Transverse colon (tissue), 4 donors: ENCODE measurements at regions not wholly inside any gene's neighbourhood (a gene's known extent, or its start where the extent isn't known, plus 50 kb on each side); places are given as distances from the start of the nearest gene placed in this dataset.

Experiments used
- DNase-seq: peaks from one replicate; pipeline ENCODE4 v3.0.0-alpha.2; 2019
- H3K27ac ChIP-seq, 4 donors: fragments of 200-600 bp; sonication (generic); 2 replicates each; pipeline ENCODE4 v1.5.1; 2016 to 2018; ENCODE audit warnings: inconsistent platforms in 4 of 4
- H3K27me3 ChIP-seq: fragments of 200-600 bp; sonication (generic); 2 replicates; pipeline ENCODE4 v1.5.1; 2017; ENCODE audit warnings: inconsistent platforms
- H3K36me3 ChIP-seq, 4 donors: fragments of 200-600 bp; sonication (generic); 2 replicates each; pipeline ENCODE4 v1.5.1; 2017 to 2019; ENCODE audit warnings: inconsistent platforms in 4 of 4
- H3K4me1 ChIP-seq, 4 donors: fragments of 200-600 bp; sonication (generic); 2 replicates each; pipeline ENCODE4 v1.5.1; 2017 to 2020; ENCODE audit warnings: inconsistent platforms in 4 of 4
- H3K4me3 ChIP-seq, 4 donors: fragments of 200-600 bp; sonication (generic); 1 replicate in 1 of 4; 2 replicates in 3 of 4; pipeline versions ENCODE4 v1.5.1 to v1.6.1; 2017 to 2019; ENCODE audit warnings: inconsistent platforms in 4 of 4
- H3K9me3 ChIP-seq, 2 donors: fragments of 200-600 bp; sonication (generic); 2 replicates each; pipeline ENCODE4 v1.5.1; 2017 to 2019; ENCODE audit warnings: inconsistent platforms in 2 of 2
- EP300 ChIP-seq: sonication (generic); formaldehyde crosslinking; IDR thresholded peaks from one replicate; pipeline ENCODE4 v1.6.1; 2017; ENCODE audit warnings: antibody characterized with exemption, low read depth
- POLR2A ChIP-seq: fragments of 450-650 bp; IDR thresholded peaks from one replicate; pipeline ENCODE4 v1.6.1; 2016; ENCODE audit warnings: antibody characterized with exemption, mild to moderate bottlenecking, moderate library complexity
- POLR2AphosphoS5 ChIP-seq, 3 donors: sonication (generic); formaldehyde crosslinking; IDR thresholded peaks; one replicate each; pipeline ENCODE4 v1.6.1; 2016; ENCODE audit warnings: antibody characterized with exemption in 3 of 3
- WGBS, 2 donors: methylation state at CpG; one replicate each; pipeline ENCODE4 v1.1.5; 2018; ENCODE audit warnings: low coverage in 1 of 2; 5-methylcytosine and 5-hydroxymethylcytosine counted together
- in situ Hi-C, 4 donors: fragments of 200-750 bp; cut with MboI; loops; one replicate each; pipeline versions ENCODE4 v1.15.0 to v1.15.1; 2017; ENCODE audit warnings: low sequenced_read_pairs in 3 of 4, low pct_ligation_motif_present in 1 of 4, low pct_unique_long_range_greater_than_20kb in 1 of 4
- intact Hi-C: fragments of 100-400 bp; cut with DNase I; formaldehyde crosslinking; loops from one replicate; pipeline ENCODE4 v1.15.1; 2023; ENCODE audit warnings: low total_unique reads
- TF ChIP-seq, protein P1 (sequence below), 5 experiments: fragments of 200-600 bp in 3 of 5; fragments of 450-650 bp in 2 of 5; sonication (generic) in 3 of 5; IDR thresholded peaks; 1 replicate in 2 of 5; 2 replicates in 3 of 5; pipeline ENCODE4 v1.5.1; 2016 to 2017; ENCODE audit warnings: antibody characterized with exemption in 5 of 5, inconsistent platforms in 3 of 5, mild to moderate bottlenecking in 2 of 5, moderate library complexity in 1 of 5

DNA sequence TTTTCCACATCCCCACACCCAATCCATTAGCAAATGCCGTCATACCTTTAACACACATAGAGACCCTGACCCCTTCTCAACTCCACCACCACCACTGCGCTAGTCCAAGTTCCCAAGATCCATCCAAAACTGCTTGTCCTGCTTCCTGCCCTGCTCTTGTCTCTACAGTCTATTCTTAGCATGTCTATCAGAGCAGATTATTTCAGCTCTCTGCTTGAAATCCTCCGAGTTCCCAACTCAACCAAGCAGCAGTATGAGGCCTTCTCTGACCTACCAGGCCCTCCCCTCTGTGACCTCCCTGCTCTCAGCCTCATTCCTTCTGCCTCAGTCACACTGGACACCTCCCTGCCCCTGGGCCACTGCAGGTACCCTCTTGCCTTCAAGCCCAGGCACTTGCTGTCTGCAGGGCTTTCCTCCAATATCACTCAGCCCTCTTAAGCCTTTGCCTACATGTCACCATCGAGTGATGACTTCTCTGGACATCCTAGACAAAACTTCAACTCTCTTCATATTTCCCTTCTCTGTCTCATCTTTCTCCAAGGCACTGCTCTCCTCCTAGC is 134.6 kb downstream of the SPATA19 start:
- no peak for DNase-seq
- H3K27ac ChIP-seq = no peak overlapping the region
- no peaks in the 10 kb centered on the region for H3K4me1 ChIP-seq
- in situ Hi-C loops (no loop called here), intact Hi-C loops (loop anchor here (5.0 kb wide), 1 partner anchor 138 kb away; no protein-coding TSS in a partner anchor)
- no peaks in the 10 kb centered on the region for H3K9me3 ChIP-seq
- no peaks in the 10 kb centered on the region for H3K27me3 ChIP-seq
- TF ChIP-seq POLR2AphosphoS5 (IDR thresholded peaks at IDR 0.05) (no peak), EP300 (no peak), POLR2A (no peak)
- TF ChIP-seq, protein P1, sequence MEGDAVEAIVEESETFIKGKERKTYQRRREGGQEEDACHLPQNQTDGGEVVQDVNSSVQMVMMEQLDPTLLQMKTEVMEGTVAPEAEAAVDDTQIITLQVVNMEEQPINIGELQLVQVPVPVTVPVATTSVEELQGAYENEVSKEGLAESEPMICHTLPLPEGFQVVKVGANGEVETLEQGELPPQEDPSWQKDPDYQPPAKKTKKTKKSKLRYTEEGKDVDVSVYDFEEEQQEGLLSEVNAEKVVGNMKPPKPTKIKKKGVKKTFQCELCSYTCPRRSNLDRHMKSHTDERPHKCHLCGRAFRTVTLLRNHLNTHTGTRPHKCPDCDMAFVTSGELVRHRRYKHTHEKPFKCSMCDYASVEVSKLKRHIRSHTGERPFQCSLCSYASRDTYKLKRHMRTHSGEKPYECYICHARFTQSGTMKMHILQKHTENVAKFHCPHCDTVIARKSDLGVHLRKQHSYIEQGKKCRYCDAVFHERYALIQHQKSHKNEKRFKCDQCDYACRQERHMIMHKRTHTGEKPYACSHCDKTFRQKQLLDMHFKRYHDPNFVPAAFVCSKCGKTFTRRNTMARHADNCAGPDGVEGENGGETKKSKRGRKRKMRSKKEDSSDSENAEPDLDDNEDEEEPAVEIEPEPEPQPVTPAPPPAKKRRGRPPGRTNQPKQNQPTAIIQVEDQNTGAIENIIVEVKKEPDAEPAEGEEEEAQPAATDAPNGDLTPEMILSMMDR (IDR thresholded peaks at IDR 0.05) = no peak
- H3K4me3 ChIP-seq = no peak overlapping the region
- WGBS, 2 donors = 77 to 84% methylated on average over 4 of the region's 4 CpGs
- H3K36me3 ChIP-seq = no peaks in the 10 kb centered on the region

DNA sequence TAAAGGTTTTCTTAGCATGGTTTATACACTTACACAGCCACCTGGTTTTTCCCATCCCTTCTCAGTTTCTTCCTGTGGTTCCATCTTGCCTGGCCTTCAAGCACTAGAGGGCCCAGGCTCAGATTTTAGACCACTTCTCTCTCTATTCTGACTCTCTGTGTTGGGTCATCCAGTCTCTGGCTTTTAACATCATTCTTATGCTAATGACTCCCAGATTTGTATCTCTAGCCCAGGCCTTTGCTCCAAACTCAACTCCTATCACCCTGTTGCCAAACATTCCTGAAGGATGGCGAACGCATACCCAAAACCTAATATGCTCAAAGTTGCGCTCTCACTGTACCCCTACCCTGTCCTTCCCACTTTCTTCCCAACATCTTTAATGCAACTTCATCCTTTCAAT is 135.1 kb downstream of the SPATA19 start:
- in situ Hi-C loops (no loop called here), intact Hi-C loops (loop anchor here (5.0 kb wide), 1 partner anchor 138 kb away; no protein-coding TSS in a partner anchor)
- H3K36me3 ChIP-seq = no peaks in the 10 kb centered on the region
- H3K27ac ChIP-seq = no peak overlapping the region
- no peak for DNase-seq
- H3K9me3 ChIP-seq = no peaks in the 10 kb centered on the region
- WGBS, 2 donors = 83 to 84% methylated on average over 3 of the region's 3 CpGs
- TF ChIP-seq POLR2AphosphoS5 (IDR thresholded peaks at IDR 0.05) = no peak
- no peak for TF ChIP-seq EP300
- H3K27me3 ChIP-seq = no peaks in the 10 kb centered on the region
- no peak overlapping the region for H3K4me3 ChIP-seq
- H3K4me1 ChIP-seq = no peaks in the 10 kb centered on the region

DNA sequence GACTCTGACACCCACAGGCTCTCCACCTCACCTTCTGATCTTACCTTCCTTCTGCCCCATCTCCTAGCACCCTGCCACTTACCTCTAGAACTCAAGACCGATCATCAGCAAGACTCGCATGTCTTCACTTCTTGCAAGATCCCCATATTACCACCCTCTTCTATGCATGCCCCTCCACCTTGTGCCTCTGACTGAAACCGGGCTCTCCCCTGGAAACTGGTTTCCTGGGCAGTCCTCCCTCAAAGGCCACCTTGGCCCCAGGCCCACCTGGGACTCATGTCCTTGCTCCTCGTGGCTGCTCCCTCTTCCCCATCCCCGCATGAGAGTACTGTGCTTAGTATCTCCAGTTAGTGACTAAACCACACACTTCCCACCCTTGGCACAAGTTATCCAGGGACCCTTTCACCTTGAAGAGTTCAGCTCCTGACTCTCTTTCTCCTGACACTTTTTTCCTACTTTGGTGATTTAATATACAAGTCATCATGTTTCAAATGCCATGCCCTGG is 136.7 kb downstream of the SPATA19 start:
- no peaks in the 10 kb centered on the region for H3K27me3 ChIP-seq
- no peaks in the 10 kb centered on the region for H3K9me3 ChIP-seq
- H3K36me3 ChIP-seq = no peaks in the 10 kb centered on the region
- DNase-seq = no peak
- intact Hi-C loops (no loop called here), in situ Hi-C loops (no loop called here)
- no peak overlapping the region for H3K27ac ChIP-seq
- WGBS, 2 donors = 84 to 89% methylated on average over 3 to 5 of the region's 5 CpGs
- H3K4me3 ChIP-seq = no peak overlapping the region
- no peaks in the 10 kb centered on the region for H3K4me1 ChIP-seq
- TF ChIP-seq, protein P1 (IDR thresholded peaks at IDR 0.05) = no peak
- TF ChIP-seq POLR2A (no peak), EP300 (no peak), POLR2AphosphoS5 (IDR thresholded peaks at IDR 0.05) (no peak)

DNA sequence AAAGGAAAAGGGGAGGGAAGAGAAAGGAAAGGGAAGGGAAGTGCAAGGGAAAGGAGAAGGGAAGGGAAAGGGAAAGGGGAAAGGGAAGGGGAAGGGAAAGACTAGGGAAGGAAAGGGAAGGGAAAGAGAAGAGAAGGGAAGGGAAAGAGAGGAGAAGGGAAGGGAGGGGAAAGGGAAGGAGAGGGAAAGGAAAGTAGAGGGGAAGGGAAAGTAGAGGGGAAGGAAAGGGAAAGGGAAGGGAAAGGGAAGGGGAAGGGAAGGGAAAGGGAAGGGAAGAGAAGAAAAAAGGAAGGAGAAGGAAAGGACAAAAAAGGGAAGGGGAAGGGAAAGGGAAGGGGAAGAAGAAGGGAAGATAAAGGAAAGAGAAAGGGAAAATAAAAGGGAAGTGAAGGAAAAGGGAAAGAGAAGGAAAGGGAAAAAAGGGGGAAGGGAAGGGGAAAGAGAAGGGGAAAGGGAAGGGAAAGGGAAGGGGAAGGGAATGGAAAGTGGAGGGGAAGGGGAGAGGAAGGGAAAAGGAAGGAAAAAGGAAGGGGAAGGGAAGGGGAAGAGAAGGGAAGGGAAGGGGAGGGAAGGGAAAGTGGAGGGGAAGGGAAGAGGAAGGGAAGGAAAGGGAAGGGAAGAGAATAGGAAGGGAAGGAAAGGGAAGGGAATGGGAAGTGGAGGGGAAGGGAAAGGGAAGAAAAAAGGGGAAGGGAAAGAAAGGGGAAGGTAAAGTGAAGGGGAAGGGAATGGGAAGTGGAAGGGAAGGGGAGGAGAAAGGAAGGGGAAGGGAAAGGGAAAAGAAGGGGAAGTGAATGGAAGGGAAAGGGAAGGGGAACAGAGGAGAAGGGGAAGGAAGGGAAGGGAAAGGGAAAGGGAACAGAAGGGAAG is 138.2 kb downstream of the SPATA19 start:
- Histone ChIP-seq H3K4me1 (no peaks in the 10 kb centered on the region), H3K9me3 (no peaks in the 10 kb centered on the region), H3K4me3 (no peak overlapping the region), H3K36me3 (no peaks in the 10 kb centered on the region), H3K27ac (no peak overlapping the region), H3K27me3 (no peaks in the 10 kb centered on the region)
- no peak for TF ChIP-seq POLR2AphosphoS5 (IDR thresholded peaks at IDR 0.05)
- TF ChIP-seq EP300 = no peak
- TF ChIP-seq, protein P1 (IDR thresholded peaks at IDR 0.05) = no peak
- TF ChIP-seq POLR2A = no peak
- intact Hi-C loops (no loop called here), in situ Hi-C loops (no loop called here)
- DNase-seq = no peak
